Neural cell (in vitro differentiated cells): ENCODE measurements at regions not wholly inside any gene's neighbourhood (a gene's known extent, or its start where the extent isn't known, plus 50 kb on each side); places are given as distances from the start of the nearest gene placed in this dataset.

Experiments used
- CTCF ChIP-seq: fragments of 450-650 bp; IDR thresholded peaks from 2 replicates; pipeline ENCODE4 v1.5.1; 2014; ENCODE audit warnings: antibody characterized with exemption, mild to moderate bottlenecking, moderate library complexity; ENCODE audit not compliant: poor library complexity, severe bottlenecking
- EZH2 ChIP-seq: fragments of 200-600, 300-800 bp; shearing (Covaris generic), sonication (generic); IDR thresholded peaks from 2 replicates; pipeline ENCODE4 v1.6.1; 2014; ENCODE audit warnings: antibody characterized with exemption, low read length, borderline replicate concordance, mild to moderate bottlenecking; ENCODE audit not compliant: insufficient read depth, poor library complexity, severe bottlenecking
- POLR2AphosphoS5 ChIP-seq: IDR thresholded peaks from 2 replicates; pipeline ENCODE4 v1.6.1; 2012
- REST ChIP-seq: IDR thresholded peaks from 2 replicates; pipeline ENCODE4 v1.6.1; 2012; ENCODE audit warnings: borderline replicate concordance

GRCh38 chr13:50125554-50126262 lies 110.5 kb downstream of the KCNRG start:
- TF ChIP-seq POLR2AphosphoS5 = peak; percentile 14
- no peak for TF ChIP-seq CTCF
- TF ChIP-seq REST = no peak
- TF ChIP-seq EZH2 = no peak
